K562 (cell line): ENCODE measurements at regions not wholly inside any gene's neighbourhood (a gene's known extent, or its start where the extent isn't known, plus 50 kb on each side); places are given as distances from the start of the nearest gene placed in this dataset.

Source experiments
- CREB1 ChIP-seq, 2 experiments: sonication (generic) in 1 of 2; formaldehyde crosslinking in 1 of 2; IDR thresholded peaks; 2 replicates each; pipeline versions ENCODE4 v1.6.1 to v1.8.0; 2012 to 2022; ENCODE audit warnings: inconsistent platforms in 1 of 2, mild to moderate bottlenecking in 1 of 2, missing genetic modification reagents in 1 of 2, moderate library complexity in 1 of 2
- FOXP1 ChIP-seq: sonication (generic); formaldehyde crosslinking; IDR thresholded peaks from 2 replicates; pipeline ENCODE4 v1.8.0; 2022; ENCODE audit warnings: mild to moderate bottlenecking, missing genetic modification reagents
- KAT2B ChIP-seq: IDR thresholded peaks from one replicate; pipeline ENCODE4 v1.6.1; 2012; ENCODE audit warnings: low read depth, mild to moderate bottlenecking, control low read depth, inconsistent platforms, low read length, moderate library complexity
- NR4A1 ChIP-seq, 2 experiments: fragments of 250-450 bp in 1 of 2; fragments of 450-650 bp in 1 of 2; sonication (Bioruptor Pico) in 1 of 2; IDR thresholded peaks; 2 replicates each; pipeline versions ENCODE4 v1.4.0 to v1.6.1; 2016 to 2020; ENCODE audit warnings: mild to moderate bottlenecking in 2 of 2, missing compliant biosample characterization in 1 of 2, missing genetic modification characterization in 1 of 2, moderate library complexity in 1 of 2
- PHTF2 ChIP-seq: fragments of 250-450 bp; sonication (Bioruptor Pico); IDR thresholded peaks from 2 replicates; pipeline ENCODE4 v1.5.0; 2021; ENCODE audit warnings: mild to moderate bottlenecking
- POLR2H ChIP-seq: IDR thresholded peaks from 2 replicates; pipeline ENCODE4 v1.6.1; 2016; ENCODE audit warnings: missing genetic modification characterization, low read depth, mild to moderate bottlenecking, control low read depth, missing compliant biosample characterization, moderate library complexity
- RAD21 ChIP-seq, 2 experiments: fragments of 250-450 bp in 1 of 2; fragments of 450-650 bp in 1 of 2; sonication (Bioruptor Pico) in 1 of 2; formaldehyde crosslinking in 1 of 2; IDR thresholded peaks in 1 of 2; conservative IDR thresholded peaks in 1 of 2; 2 replicates each; pipeline versions ENCODE4 v1.4.0 to v1.8.0; 2020 to 2022; ENCODE audit warnings: mild to moderate bottlenecking in 2 of 2, moderate library complexity in 1 of 2
- TEAD2 ChIP-seq: fragments of 450-650 bp; IDR thresholded peaks from 2 replicates; pipeline ENCODE4 v1.6.1; 2016; ENCODE audit warnings: missing genetic modification characterization, control low read depth, missing compliant biosample characterization
- ZNF408 ChIP-seq: fragments of 250-450 bp; sonication (Bioruptor Pico); IDR thresholded peaks from 2 replicates; pipeline ENCODE4 v1.4.0; 2020; ENCODE audit warnings: low read depth, mild to moderate bottlenecking, moderate library complexity
- ZNF77 ChIP-seq: fragments of 250-450 bp; sonication (Bioruptor Pico); IDR thresholded peaks from 2 replicates; pipeline ENCODE4 v1.5.0; 2020
- TF ChIP-seq, protein P1 (sequence below), 2 experiments: fragments of 200-800 bp in 1 of 2; sonication (Bioruptor generic) in 1 of 2; sonication (generic) in 1 of 2; formaldehyde crosslinking in 1 of 2; IDR thresholded peaks in 1 of 2; conservative IDR thresholded peaks in 1 of 2; 2 replicates each; pipeline versions ENCODE4 v1.5.0 to v1.6.1; 2016 to 2020; ENCODE audit warnings: missing compliant biosample characterization in 1 of 2, missing genetic modification characterization in 1 of 2, missing genetic modification reagents in 1 of 2
- TF ChIP-seq, protein P2 (sequence below), 2 experiments: fragments of 450-650 bp; IDR thresholded peaks; 2 replicates each; pipeline ENCODE4 v1.6.1; 2016; ENCODE audit warnings: mild to moderate bottlenecking in 2 of 2, borderline replicate concordance in 1 of 2, low read depth in 1 of 2, moderate library complexity in 1 of 2
- TF ChIP-seq, protein P3 (sequence below): fragments of 450-650 bp; formaldehyde crosslinking; IDR thresholded peaks from 2 replicates; pipeline ENCODE4 v1.4.0; 2022; ENCODE audit warnings: mild to moderate bottlenecking, moderate library complexity
- TF ChIP-seq, protein P4 (sequence below): fragments of 450-650 bp; formaldehyde crosslinking; IDR thresholded peaks from 2 replicates; pipeline ENCODE4 v1.4.0; 2022; ENCODE audit warnings: missing genetic modification characterization

DNA sequence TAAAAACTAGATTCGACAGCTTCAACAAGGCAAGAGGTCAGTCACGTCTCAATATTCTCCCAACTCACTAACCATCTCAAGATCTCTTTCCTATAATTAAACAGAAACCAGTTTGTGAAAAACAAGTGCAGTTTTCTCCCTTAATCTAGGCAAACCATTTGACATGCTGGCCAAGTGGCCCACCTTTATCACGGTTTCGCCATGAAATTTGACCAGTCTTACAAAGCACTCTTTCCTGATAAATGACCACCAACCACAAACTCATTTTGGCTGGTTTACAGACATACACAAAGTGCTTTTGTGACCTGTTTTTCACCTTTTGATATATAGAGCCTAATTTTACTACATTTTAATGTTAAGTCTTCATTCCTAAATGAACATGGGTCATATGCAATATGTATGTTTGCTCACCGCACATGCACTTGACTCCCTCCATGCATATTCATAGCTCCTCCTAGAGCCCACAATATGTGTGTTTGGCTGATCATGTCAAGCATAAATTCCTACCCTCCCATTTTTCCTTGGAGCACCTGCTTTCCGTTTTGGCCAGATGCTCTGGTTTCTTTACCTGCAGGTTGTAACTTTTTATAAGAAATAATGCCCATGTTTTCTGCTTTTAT, 385.1 kb downstream of the RAD51AP2 start (continued):
- TF ChIP-seq, protein P1, sequence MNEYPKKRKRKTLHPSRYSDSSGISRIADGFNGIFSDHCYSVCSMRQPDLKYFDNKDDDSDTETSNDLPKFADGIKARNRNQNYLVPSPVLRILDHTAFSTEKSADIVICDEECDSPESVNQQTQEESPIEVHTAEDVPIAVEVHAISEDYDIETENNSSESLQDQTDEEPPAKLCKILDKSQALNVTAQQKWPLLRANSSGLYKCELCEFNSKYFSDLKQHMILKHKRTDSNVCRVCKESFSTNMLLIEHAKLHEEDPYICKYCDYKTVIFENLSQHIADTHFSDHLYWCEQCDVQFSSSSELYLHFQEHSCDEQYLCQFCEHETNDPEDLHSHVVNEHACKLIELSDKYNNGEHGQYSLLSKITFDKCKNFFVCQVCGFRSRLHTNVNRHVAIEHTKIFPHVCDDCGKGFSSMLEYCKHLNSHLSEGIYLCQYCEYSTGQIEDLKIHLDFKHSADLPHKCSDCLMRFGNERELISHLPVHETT (CRISPR knock-in tag; conservative IDR thresholded peaks at IDR 0.05 in 1 of 2, IDR thresholded peaks at IDR 0.05 in 1 of 2): no peak
- TF ChIP-seq CREB1 (IDR thresholded peaks at IDR 0.05): peak; percentile 28; the same call in 1 of the 2 replicates
- TF ChIP-seq CREB1 (CRISPR knock-in tag; IDR thresholded peaks at IDR 0.05): no peak
- TF ChIP-seq FOXP1 (CRISPR knock-in tag): no peak
- no peak for TF ChIP-seq RAD21 (CRISPR knock-in tag; conservative IDR thresholded peaks at IDR 0.05 in 1 of 2, IDR thresholded peaks at IDR 0.05 in 1 of 2)
- TF ChIP-seq ZNF77 (CRISPR knock-in tag): no peak
- TF ChIP-seq PHTF2 (CRISPR knock-in tag): no peak
- TF ChIP-seq ZNF408: no peak
- TF ChIP-seq POLR2H (tag): no peak
- TF ChIP-seq, protein P2, sequence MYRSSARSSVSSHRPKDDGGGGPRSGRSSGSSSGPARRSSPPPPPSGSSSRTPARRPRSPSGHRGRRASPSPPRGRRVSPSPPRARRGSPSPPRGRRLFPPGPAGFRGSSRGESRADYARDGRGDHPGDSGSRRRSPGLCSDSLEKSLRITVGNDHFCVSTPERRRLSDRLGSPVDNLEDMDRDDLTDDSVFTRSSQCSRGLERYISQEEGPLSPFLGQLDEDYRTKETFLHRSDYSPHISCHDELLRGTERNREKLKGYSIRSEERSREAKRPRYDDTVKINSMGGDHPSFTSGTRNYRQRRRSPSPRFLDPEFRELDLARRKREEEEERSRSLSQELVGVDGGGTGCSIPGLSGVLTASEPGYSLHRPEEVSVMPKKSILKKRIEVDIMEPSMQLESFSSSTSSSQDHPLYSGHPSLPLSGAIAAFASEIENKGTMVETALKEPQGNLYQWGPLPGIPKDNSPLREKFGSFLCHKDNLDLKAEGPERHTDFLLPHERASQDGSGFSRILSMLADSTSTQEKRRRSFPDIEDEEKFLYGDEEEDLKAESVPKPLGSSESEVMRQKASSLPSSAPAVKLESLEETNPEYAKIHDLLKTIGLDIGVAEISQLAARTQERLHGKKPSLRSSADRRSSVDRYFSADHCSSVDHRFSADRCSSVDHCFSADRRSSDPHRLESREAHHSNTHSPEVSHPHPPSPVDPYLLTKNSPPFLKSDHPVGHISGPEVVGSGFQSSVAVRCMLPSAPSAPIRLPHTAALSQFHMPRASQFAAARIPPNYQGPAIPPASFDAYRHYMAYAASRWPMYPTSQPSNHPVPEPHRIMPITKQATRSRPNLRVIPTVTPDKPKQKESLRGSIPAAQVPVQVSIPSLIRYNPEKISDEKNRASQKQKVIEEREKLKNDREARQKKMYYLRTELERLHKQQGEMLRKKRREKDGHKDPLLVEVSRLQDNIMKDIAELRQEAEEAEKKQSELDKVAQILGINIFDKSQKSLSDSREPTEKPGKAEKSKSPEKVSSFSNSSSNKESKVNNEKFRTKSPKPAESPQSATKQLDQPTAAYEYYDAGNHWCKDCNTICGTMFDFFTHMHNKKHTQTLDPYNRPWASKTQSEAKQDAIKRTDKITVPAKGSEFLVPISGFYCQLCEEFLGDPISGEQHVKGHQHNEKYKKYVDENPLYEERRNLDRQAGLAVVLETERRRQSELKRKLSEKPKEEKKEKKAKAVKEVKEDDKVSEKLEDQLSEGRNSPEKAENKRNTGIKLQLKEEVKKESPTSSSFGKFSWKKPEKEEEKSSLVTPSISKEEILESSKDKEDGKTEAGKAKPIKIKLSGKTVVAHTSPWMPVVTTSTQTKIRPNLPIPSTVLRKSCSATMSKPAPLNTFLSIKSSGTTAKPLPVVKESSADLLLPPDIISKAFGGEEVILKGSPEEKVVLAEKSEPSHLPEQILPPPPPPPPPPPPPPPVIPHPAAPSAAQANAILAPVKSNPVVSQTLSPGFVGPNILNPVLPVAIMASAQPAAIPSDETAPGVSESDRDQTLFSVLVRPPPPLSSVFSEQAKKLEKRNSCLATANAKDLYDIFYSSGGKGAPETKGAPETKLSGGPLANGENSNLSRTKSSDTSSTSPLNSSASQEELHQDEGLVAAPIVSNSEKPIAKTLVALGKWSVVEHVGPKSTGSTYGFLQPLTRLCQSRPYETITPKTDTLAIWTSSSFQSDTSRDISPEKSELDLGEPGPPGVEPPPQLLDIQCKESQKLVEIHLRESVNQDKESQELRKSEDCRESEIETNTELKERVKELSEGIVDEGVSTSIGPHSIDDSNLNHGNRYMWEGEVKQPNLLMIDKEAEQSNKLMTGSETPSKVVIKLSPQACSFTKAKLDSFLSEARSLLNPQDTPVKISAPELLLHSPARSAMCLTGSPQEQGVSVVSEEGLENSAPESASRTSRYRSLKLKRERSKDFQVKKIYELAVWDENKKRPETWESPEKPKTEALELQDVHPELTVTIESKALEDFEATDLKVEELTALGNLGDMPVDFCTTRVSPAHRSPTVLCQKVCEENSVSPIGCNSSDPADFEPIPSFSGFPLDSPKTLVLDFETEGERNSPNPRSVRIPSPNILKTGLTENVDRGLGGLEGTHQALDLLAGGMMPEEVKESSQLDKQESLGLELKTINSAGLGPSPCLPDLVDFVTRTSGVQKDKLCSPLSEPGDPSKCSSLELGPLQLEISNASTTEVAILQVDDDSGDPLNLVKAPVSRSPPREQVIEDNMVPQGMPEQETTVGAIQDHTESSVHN (IDR thresholded peaks at IDR 0.05; ENCODE audit: borderline replicate concordance in 1 of 2, low read depth in 1 of 2): no peak
- TF ChIP-seq TEAD2 (tag): no peak
- TF ChIP-seq, protein P3, sequence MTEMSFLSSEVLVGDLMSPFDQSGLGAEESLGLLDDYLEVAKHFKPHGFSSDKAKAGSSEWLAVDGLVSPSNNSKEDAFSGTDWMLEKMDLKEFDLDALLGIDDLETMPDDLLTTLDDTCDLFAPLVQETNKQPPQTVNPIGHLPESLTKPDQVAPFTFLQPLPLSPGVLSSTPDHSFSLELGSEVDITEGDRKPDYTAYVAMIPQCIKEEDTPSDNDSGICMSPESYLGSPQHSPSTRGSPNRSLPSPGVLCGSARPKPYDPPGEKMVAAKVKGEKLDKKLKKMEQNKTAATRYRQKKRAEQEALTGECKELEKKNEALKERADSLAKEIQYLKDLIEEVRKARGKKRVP (CRISPR knock-in tag): no peak
- TF ChIP-seq, protein P4, sequence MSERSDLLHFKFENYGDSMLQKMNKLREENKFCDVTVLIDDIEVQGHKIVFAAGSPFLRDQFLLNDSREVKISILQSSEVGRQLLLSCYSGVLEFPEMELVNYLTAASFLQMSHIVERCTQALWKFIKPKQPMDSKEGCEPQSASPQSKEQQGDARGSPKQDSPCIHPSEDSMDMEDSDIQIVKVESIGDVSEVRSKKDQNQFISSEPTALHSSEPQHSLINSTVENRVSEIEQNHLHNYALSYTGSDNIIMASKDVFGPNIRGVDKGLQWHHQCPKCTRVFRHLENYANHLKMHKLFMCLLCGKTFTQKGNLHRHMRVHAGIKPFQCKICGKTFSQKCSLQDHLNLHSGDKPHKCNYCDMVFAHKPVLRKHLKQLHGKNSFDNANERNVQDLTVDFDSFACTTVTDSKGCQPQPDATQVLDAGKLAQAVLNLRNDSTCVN: no peak
- TF ChIP-seq KAT2B: no peak
- TF ChIP-seq NR4A1 (CRISPR knock-in tag; IDR thresholded peaks at IDR 0.05): no peak
- no peak for TF ChIP-seq NR4A1 (tag; IDR thresholded peaks at IDR 0.05)
